GM19452 (cell line): ENCODE measurements at regions not wholly inside any gene's neighbourhood (a gene's known extent, or its start where the extent isn't known, plus 50 kb on each side); places are given as distances from the start of the nearest gene placed in this dataset.

Source experiments
- ATAC-seq: cut with Tn5 transposase; IDR thresholded peaks from one replicate; pipeline ENCODE4 v1.9.1; 2021; ENCODE audit not compliant: unreplicated experiment

DNA sequence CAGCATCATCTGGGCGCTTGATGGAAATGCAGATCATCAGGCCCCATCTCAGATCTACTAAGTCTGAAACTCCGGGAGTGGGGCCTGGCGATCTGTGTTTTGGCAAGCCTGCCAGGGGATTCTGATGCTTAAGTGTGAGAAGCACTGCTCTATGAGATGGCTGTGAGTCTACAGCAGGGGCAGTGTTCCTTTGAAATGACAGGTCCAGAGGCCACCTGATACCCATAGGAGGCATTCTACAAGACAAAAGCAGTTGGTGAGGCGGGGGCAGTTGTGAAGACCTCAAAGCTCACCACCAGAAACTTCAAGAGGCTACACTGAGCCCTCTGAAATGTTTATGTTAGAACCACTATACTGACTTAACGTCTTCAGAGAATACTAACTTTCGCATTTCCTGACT, 86.9 kb upstream of the SPATA31D4 start:
- no peak for ATAC-seq

DNA sequence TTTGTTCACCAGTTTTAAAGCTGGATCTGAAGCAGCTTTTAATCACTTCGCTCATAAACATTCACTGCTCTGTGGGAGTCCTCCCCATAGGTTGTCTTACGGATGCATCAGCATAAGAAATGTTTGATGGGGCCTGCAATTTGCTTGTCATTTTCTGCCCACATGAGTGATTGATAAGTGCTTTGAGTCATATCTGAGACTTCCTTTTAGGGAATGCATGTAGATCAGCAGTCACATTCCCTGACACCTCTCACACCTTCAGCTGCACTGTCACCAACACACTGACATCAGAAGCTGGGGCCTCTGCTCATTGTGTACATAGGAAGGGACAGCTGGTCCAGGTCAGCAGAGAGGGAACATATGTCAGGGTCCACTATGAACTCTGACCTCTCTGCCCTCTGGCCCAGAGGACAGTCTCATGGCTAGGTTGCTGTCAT, 84.1 kb upstream of the SPATA31D4 start:
- ATAC-seq = no peak

DNA sequence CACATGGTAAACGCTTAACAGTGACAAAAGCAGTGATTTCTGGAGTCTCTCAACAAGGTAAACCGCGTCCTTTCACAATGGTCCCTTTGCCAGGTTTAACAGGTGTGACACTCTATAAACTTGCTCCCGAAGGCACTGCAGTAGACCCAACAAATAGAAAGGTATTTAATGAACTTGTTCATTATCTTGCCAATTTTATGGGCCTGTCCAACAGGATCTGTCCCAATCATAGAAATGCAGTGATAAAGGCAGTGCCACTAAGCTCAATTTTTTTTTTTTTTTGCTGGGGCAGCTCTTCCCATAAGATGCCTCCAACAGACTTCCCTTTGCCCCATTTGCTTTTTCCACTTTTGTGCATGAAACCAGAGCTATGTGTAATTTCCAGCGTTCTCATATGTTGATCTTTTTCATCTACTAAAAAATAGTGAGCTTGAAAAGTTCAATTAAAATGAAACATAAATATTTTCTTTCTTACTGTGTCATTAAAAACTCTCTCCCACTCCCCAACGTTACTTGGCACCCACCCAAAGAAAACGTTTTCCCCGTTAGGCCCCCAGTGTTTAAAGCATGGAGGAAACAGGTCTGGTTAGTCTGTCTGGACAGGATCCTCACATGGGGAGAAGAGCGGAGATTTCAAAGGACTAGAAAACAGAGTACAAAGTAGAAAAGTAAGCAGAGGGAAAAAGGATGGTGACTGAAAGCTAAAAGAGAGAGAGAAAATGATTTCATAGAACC, 80.9 kb upstream of the SPATA31D4 start:
- ATAC-seq = no peak

DNA sequence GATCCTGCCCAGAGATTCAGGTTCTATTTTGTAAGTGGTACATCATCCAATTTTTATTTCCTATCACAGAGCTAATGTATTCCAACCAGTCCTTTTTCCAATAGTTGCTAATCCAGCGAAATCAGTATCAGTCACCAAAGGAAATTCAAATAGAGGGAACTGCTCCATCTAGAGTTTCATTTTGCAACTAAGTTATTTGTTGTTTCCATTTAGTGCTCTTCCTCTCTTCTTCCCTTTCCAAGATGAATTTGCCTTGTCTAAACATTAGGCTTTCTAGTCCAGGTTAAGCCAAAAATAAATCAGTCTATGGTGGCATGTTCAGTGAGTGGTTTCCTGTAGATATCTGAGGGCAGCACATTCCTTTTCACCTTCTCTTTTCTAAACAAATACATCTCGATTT, 79.8 kb upstream of the SPATA31D4 start:
- ATAC-seq = no peak

DNA sequence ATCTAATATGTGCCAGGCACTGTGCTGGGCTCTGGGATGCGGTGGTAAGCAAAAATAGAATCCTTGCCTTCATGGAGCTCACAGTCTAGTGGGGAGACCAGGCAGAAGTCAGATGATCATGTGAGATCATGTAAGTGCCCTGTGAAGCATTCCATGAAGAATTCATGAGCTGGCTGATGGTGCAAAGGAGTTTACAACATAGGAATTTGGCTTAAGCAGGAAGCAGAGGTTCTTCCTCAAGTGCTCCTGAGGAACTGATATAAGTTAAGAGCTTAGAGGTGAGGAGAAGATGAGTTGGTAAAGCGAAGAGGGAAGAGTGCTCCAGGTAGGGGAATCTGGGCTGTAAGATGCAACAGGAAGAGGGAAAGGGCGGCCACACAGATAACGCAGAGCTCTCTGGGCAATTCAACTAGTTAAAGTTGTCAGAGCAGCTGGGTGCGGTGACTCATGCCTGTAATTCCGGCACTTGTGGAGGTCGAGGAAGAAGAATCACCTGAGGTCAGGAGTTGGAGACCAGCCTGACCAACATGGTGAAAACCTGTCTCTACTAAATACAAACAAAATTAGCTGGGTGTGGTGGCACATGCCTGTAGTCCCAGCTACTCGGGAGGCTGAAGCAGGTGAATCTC, 78.5 kb upstream of the SPATA31D4 start:
- ATAC-seq = no peak

DNA sequence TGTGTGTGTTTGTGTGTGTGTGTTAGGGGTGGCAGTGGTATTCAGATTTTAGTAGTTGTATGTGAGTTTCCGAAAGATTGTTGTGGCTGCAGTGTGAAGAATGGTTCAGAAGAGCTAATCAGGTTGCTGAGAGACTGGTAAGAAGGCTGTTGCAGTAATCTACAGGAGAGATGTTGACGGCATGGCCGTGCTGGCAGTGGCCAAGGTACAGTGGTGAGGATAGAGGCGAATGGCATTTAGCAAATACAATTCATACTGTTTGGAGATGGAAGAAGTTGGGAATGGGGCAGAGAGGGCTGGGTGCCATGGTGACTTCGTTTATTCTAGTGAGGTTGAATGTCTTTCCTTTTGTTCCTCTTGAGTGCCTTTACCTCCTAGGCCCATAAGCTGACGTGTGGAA, 77.5 kb upstream of the SPATA31D4 start:
- ATAC-seq = no peak

DNA sequence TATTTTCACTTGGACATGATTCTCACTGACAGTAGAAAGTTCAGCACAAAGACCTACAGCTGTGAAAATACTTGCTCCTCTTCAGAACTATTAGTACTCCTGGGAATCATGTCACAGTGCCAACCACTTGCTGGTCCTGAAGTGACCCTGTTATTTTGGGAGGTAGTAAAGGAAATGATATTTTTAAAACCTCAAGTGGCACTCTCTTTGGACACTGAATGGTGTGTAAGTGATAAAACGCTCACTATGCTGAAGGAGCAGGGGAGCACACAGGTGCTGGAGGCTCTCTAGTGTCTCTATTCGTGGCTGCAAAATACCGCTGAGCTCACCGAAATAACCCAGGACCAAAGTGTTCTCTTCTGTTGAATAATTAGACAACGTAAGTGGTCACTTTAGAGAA, 76.9 kb upstream of the SPATA31D4 start:
- ATAC-seq = no peak

DNA sequence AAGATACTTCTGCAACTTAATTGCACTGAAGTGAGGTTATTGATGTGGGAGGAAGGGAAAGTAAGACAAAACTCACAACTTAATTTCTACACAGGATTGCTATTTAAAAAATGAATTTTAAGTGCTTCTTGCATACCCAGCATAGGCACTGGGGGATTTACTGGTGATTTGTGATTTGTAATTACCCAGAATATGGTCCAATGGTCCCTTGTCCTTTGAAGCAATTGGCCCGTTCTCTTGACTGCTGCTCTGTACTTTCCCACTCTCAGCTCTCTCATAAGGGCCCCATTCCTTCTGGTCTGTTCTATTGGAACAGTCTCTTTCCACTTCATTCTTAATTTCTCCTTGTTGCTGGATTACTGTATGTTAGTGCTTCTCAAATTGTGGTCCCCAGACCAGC, 75.4 kb upstream of the SPATA31D4 start:
- no peak for ATAC-seq

DNA sequence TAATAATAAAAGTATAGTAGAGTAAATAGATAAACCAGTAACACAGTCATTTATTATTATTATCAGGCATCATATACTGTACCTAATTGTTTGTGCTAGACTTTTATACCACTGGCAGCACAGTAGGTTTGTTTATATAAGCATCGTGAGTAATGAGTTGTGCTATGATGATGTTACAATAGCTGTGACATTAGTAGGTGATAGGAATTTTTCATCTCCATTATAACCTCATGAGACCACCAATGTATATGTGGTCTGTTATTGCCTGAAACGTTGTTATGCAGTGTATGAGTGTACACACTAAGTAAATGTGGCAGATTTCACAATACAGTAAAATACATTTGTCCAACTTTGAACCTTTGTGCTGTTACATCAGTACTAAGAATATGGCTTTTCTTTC, 72.7 kb upstream of the SPATA31D4 start:
- no peak for ATAC-seq

DNA sequence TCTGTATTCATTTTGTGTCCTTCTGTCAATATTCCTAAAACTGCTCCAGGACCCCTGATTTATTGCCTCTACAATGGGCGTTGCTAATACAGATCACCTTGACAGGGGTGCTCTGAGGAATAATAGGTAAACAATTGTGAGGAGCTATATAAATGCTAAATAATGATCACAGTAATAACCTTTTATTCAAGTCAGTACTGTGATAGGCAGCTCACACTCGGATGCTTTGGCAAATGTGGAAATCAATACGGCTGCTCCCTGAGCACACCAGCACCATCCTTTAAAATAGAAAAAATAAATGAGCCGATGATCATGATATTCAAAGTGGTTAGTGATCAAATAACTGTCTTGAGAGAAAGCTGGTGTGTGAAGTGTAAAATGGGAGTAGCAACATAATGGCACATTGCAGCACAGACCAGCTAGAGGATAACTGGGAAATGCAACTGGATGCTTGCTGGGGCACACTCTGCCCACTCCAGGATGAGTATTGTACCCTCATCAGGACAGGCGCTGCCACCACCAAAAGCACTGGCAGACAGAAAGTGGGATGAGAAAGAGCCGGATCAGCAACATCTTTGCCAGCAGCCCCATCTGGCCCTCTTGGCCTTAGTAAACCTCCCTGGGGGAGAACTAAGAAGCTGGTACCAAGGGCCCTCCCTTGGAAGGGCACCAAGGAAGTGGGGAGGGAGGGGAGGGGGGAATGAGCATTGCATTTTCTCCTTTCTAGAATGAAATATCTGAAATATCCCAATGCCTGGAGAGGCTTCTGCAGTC, 69.4 kb upstream of the SPATA31D4 start:
- ATAC-seq = no peak

DNA sequence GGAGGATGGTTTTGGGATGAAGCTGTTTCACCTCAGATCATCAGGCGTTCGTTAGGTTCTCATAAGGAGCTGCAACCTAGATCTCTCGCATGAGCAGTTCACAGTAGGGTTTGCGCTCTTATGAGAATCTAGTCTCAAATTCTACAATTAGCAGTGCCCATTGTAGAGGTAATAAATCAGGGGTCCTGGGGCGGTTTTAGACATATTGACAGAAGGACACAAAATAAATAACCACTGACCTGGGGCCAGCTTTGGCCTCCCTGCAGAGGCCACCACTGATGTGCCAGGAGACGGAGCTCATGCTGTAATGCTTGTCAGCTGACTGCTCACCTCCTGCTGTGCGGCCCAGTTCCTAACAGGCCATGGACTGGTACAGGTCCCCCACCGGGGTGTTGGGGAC, 67.6 kb upstream of the SPATA31D4 start:
- ATAC-seq = no peak

DNA sequence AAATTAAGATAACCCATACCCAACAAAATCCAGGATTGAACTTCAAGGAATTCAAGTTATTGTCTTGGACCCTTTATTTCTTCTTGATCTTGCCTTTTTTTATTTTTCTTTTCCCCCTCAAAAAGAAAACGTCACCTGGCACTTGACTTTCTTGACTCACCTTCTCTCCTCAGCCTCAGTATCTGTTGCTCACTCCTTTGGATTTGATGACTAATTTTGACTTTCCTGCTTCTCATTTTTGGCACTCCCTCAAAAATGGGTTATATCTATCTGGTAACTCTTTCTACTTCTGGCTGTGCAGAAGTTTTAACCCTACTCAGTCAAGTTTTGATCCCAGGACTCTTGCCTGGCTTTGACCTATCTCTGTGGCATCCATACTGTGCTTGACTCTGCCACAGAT, 66.6 kb upstream of the SPATA31D4 start:
- ATAC-seq = no peak

DNA sequence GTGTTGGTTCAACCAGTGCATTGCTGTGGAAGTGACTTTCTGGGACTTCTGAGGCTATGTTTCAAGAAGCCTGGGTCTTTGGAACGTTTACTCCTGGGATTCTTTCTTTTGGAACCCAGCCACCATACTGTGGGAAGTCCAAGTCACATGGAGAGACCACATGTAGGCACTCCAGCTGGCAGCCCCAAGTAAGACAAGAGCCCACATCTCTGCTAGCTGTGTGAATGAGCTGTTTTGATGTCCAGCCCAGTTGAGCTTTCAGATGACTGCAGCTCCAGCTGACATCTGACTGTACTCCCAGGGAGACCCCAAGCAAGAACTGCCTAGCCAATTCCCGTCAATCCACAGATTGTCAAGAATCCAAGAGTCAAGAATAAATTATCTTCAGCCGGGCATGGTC, 60.1 kb upstream of the SPATA31D4 start:
- ATAC-seq = no peak

DNA sequence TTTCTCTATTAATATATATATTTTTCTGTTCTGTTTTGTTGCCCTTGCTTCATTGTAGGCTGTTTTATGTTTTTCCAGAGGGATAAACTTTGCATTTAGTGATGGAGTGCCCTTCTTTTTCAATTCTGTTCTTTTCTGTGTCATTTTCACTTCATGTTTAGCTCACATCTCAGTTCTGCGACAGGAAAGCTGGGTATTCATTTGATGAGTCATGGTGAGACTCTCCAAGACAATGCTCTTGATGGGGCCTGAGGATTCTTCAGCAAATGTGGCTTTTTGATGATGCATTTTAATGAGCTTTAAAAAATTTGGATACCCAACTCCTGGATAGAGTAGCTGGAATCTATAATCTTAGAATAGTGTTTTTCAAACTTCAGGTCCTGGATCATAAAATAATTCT, 56.5 kb upstream of the SPATA31D4 start:
- ATAC-seq = no peak

DNA sequence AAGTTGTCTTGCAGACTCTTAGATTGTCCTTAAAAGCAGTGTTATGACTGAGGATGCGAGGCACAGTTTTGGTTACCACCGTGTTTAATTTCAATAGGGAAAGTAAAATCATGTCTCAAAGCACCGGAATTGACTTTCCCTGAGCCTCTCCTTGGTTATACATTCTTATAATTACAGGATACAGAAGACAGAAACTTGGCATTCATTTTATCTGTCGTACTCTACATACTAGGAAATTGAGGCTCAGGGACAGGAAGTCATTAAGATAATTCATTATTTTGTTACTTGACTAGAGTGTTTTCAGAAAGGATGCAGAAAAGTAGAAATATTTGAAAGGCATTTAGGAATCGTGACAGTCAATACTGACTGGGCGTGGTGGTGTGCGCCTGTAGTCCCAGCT, 54.0 kb upstream of the SPATA31D4 start:
- ATAC-seq = no peak

DNA sequence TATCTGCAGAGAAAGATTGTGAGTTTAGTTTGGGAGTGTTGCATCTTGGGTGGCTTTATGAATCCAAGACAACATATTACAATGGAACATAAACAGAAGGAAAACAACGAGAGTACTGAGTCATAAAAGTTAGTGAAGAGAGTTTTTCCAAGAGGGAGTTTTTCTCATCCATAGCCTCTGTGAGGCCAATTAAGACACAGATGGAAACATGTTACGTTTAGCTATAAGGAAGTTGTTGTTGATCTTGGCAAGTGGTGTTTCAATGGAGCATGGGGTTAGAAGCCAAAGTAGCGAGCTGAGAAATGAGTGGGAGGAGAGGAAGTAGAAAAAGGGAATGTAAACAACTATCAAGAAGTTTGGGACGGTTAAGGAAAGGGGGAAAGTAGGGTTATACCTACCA, 53.3 kb upstream of the SPATA31D4 start:
- ATAC-seq = no peak

DNA sequence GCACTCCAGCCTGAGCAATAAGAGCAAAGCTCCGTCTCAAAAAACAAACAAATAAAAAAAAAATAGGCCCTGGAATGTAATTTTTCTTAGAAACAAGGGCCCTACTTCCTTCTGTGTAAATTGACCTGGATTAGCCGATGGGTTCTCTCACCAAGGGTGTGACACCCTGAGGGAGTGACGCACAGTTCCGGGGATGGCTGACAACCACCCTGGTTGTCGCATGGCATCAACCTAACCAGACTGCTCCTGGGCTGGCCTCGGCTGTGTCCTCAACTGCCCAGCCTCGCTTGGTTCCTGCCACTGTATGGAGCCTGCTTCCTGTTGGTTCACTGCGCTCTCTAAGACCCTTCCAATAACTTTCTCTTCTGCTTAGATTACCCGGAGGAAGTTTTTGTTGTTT, 51.2 kb upstream of the SPATA31D4 start:
- ATAC-seq = no peak
